MM.1S (cell line): ENCODE measurements at regions not wholly inside any gene's neighbourhood (a gene's known extent, or its start where the extent isn't known, plus 50 kb on each side); places are given as distances from the start of the nearest gene placed in this dataset.

Source experiments
- DNase-seq: peaks from one replicate; pipeline ENCODE4 v3.0.0-alpha.2; 2015
- H2AFZ ChIP-seq: fragments of 300-600 bp; sonication (generic); 2 replicates; pipeline ENCODE4 v1.6.0; 2016; ENCODE audit warnings: antibody characterized with exemption, low read length
- H3F3A ChIP-seq: fragments of 300-600 bp; sonication (generic); 2 replicates; pipeline ENCODE4 v1.6.1; 2016; ENCODE audit warnings: mild to moderate bottlenecking, antibody characterized with exemption, low read length, moderate library complexity, mixed read lengths; ENCODE audit not compliant: insufficient read depth
- H3K27ac ChIP-seq: fragments of 300-600 bp; sonication (generic); 2 replicates; pipeline ENCODE4 v1.5.1; 2016; ENCODE audit warnings: mild to moderate bottlenecking, low read length
- H3K27me3 ChIP-seq: fragments of 300-600 bp; sonication (generic); replicated peaks from 2 replicates; pipeline ENCODE4 v1.6.0; 2016; ENCODE audit warnings: low read length; ENCODE audit not compliant: insufficient read depth
- H3K36me3 ChIP-seq: fragments of 300-600 bp; sonication (generic); replicated peaks from 2 replicates; pipeline ENCODE4 v1.6.1; 2016; ENCODE audit warnings: mild to moderate bottlenecking, low read length, mixed read lengths; ENCODE audit not compliant: insufficient read depth
- H3K4me1 ChIP-seq: fragments of 300-600 bp; sonication (generic); 2 replicates; pipeline ENCODE4 v1.6.1; 2016; ENCODE audit warnings: low read length, mixed read lengths
- H3K4me2 ChIP-seq: fragments of 300-600 bp; sonication (generic); 2 replicates; pipeline ENCODE4 v1.6.0; 2016; ENCODE audit warnings: low read depth, low read length
- H3K4me3 ChIP-seq: fragments of 300-600 bp; sonication (generic); 2 replicates; pipeline ENCODE4 v1.5.1; 2016; ENCODE audit warnings: low read length, mixed read lengths
- H3K79me2 ChIP-seq: fragments of 300-600 bp; sonication (generic); 2 replicates; pipeline ENCODE4 v1.6.1; 2016; ENCODE audit warnings: mixed run types, low read length, mixed read lengths
- H3K9ac ChIP-seq: fragments of 300-600 bp; sonication (generic); 2 replicates; pipeline ENCODE4 v1.6.1; 2016; ENCODE audit warnings: low read length, mixed read lengths
- H3K9me2 ChIP-seq: fragments of 300-600 bp; sonication (generic); replicated peaks from 2 replicates; pipeline ENCODE4 v1.6.1; 2016; ENCODE audit warnings: mild to moderate bottlenecking, low read length, mixed read lengths; ENCODE audit not compliant: insufficient read depth
- H3K9me3 ChIP-seq: fragments of 300-600 bp; sonication (generic); replicated peaks from 2 replicates; pipeline ENCODE4 v1.6.1; 2016; ENCODE audit warnings: mild to moderate bottlenecking, low read length, mixed read lengths; ENCODE audit not compliant: insufficient read depth
- H4K20me1 ChIP-seq: fragments of 300-600 bp; sonication (generic); 2 replicates; pipeline ENCODE4 v1.6.1; 2016; ENCODE audit warnings: mild to moderate bottlenecking, low read length, moderate library complexity, mixed read lengths; ENCODE audit not compliant: insufficient read depth
- EZH2 ChIP-seq: fragments of 300-600 bp; sonication (generic); optimal IDR thresholded peaks from 2 replicates; pipeline ENCODE3; 2017; ENCODE audit warnings: low read depth, mild to moderate bottlenecking, antibody characterized with exemption, low read length, mixed read lengths
- EZH2phosphoT487 ChIP-seq: fragments of 300-600 bp; sonication (generic); IDR thresholded peaks from 2 replicates; pipeline ENCODE4 v1.6.1; 2018; ENCODE audit warnings: antibody characterized with exemption, low read length
- TF ChIP-seq, protein P1 (sequence below): fragments of 300-600 bp; sonication (generic); IDR thresholded peaks from 2 replicates; pipeline ENCODE4 v1.5.1; 2016; ENCODE audit warnings: antibody characterized with exemption, low read length, mixed read lengths

GRCh38 chr1:201622824-201623223, 83.9 kb downstream of the NAV1 start:
- Histone ChIP-seq H3K27ac (no peak overlapping the region), H3K4me1 (no peaks in the 10 kb centered on the region), H3F3A (no peaks in the 10 kb centered on the region), H3K9me2 (no peaks in the 10 kb centered on the region), H3K36me3 (no peaks in the 10 kb centered on the region), H3K27me3 (no peaks in the 10 kb centered on the region), H4K20me1 (no peaks in the 10 kb centered on the region), H3K9me3 (no peaks in the 10 kb centered on the region), H3K4me3 (no peak overlapping the region), H3K9ac (no peak overlapping the region), H2AFZ (no peak overlapping the region), H3K4me2 (no peak overlapping the region), H3K79me2 (no peaks in the 10 kb centered on the region)
- TF ChIP-seq EZH2, result no peak
- TF ChIP-seq EZH2phosphoT487, result no peak
- TF ChIP-seq, protein P1, sequence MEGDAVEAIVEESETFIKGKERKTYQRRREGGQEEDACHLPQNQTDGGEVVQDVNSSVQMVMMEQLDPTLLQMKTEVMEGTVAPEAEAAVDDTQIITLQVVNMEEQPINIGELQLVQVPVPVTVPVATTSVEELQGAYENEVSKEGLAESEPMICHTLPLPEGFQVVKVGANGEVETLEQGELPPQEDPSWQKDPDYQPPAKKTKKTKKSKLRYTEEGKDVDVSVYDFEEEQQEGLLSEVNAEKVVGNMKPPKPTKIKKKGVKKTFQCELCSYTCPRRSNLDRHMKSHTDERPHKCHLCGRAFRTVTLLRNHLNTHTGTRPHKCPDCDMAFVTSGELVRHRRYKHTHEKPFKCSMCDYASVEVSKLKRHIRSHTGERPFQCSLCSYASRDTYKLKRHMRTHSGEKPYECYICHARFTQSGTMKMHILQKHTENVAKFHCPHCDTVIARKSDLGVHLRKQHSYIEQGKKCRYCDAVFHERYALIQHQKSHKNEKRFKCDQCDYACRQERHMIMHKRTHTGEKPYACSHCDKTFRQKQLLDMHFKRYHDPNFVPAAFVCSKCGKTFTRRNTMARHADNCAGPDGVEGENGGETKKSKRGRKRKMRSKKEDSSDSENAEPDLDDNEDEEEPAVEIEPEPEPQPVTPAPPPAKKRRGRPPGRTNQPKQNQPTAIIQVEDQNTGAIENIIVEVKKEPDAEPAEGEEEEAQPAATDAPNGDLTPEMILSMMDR, result no peak
- DNase-seq, result no peak

GRCh38 chr1:201624741-201625225, 85.9 kb downstream of the NAV1 start:
- H3K4me3 ChIP-seq, result no peak overlapping the region
- TF ChIP-seq, protein P1, result no peak
- TF ChIP-seq EZH2 (no peak), EZH2phosphoT487 (no peak)
- H3K4me1 ChIP-seq, result no peaks in the 10 kb centered on the region
- no peak for DNase-seq
- H4K20me1 ChIP-seq, result no peaks in the 10 kb centered on the region
- no peaks in the 10 kb centered on the region for H3K9me3 ChIP-seq
- H2AFZ ChIP-seq, result no peak overlapping the region
- no peaks in the 10 kb centered on the region for H3K27me3 ChIP-seq
- H3K27ac ChIP-seq, result no peak overlapping the region
- H3F3A ChIP-seq, result no peaks in the 10 kb centered on the region
- no peaks in the 10 kb centered on the region for H3K79me2 ChIP-seq
- H3K9me2 ChIP-seq, result no peaks in the 10 kb centered on the region
- no peak overlapping the region for H3K4me2 ChIP-seq
- no peak overlapping the region for H3K9ac ChIP-seq
- H3K36me3 ChIP-seq, result no peaks in the 10 kb centered on the region

GRCh38 chr1:201625226-201625761, 86.4 kb downstream of the NAV1 start:
- Histone ChIP-seq H3K27ac (no peak overlapping the region), H3K27me3 (no peaks in the 10 kb centered on the region), H3K9me2 (no peaks in the 10 kb centered on the region), H4K20me1 (no peaks in the 10 kb centered on the region), H3K36me3 (no peaks in the 10 kb centered on the region), H3K4me1 (no peaks in the 10 kb centered on the region), H3K4me2 (no peak overlapping the region), H3F3A (no peaks in the 10 kb centered on the region), H3K79me2 (no peaks in the 10 kb centered on the region), H2AFZ (no peak overlapping the region), H3K4me3 (no peak overlapping the region), H3K9ac (no peak overlapping the region), H3K9me3 (no peaks in the 10 kb centered on the region)
- TF ChIP-seq, protein P1, result no peak
- no peak for TF ChIP-seq EZH2
- TF ChIP-seq EZH2phosphoT487, result no peak
- no peak for DNase-seq
